ENCODE measurements at regions not wholly inside any gene's neighbourhood (a gene's known extent, or its start where the extent isn't known, plus 50 kb on each side); places are given as distances from the start of the nearest gene placed in this dataset.

GRCh38 chr6:133591275-133591674 lies 297.6 kb upstream of the TCF21 start:
- TF ChIP-seq CTCF (conservative IDR thresholded peaks at IDR 0.05; ENCODE audit: low read depth, low read length) (no peak), EZH2phosphoT487 (IDR thresholded peaks at IDR 0.05; ENCODE audit: borderline replicate concordance, low read length) (no peak)

All from PC-3 (cell line).